H9 (cell line): ENCODE measurements at regions not wholly inside any gene's neighbourhood (a gene's known extent, or its start where the extent isn't known, plus 50 kb on each side); places are given as distances from the start of the nearest gene placed in this dataset.

Experiments used
- DNase-seq: peaks from one replicate; pipeline ENCODE4 v3.0.0-alpha.2; 2017
- H2AFZ ChIP-seq: one replicate; pipeline ENCODE4 v1.6.1; 2013; ENCODE audit warnings: mild to moderate bottlenecking, low read length, control low read depth, moderate library complexity
- H2AK5ac ChIP-seq: 2 replicates; pipeline ENCODE4 v1.6.1; 2013; ENCODE audit warnings: low read length, control low read depth, mixed read lengths; ENCODE audit not compliant: insufficient read length
- H2BK120ac ChIP-seq: one replicate; pipeline ENCODE4 v1.6.1; 2013; ENCODE audit warnings: low read depth, mild to moderate bottlenecking, low read length, control low read depth, inconsistent platforms; ENCODE audit not compliant: poor library complexity, severe bottlenecking
- H2BK12ac ChIP-seq: 2 replicates; pipeline ENCODE4 v1.6.1; 2013; ENCODE audit warnings: low read length, control low read depth, mixed read lengths, low read depth; ENCODE audit not compliant: insufficient read length
- H2BK15ac ChIP-seq: 2 replicates; pipeline ENCODE4 v1.6.1; 2013; ENCODE audit warnings: low read depth, low read length, control low read depth
- H2BK20ac ChIP-seq: one replicate; pipeline ENCODE4 v1.6.1; 2013; ENCODE audit warnings: low read depth, mild to moderate bottlenecking, low read length, control low read depth, inconsistent platforms; ENCODE audit not compliant: poor library complexity, severe bottlenecking
- H2BK5ac ChIP-seq: 2 replicates; pipeline ENCODE4 v1.6.1; 2013; ENCODE audit warnings: low read length, control low read depth, mixed read lengths; ENCODE audit not compliant: insufficient read length
- H3K14ac ChIP-seq: 2 replicates; pipeline ENCODE4 v1.6.1; 2013; ENCODE audit warnings: low read length, control low read depth; ENCODE audit not compliant: insufficient read depth
- H3K18ac ChIP-seq: 2 replicates; pipeline ENCODE4 v1.6.1; 2013; ENCODE audit warnings: low read depth, mild to moderate bottlenecking, mixed read lengths, low read length, control low read depth; ENCODE audit not compliant: insufficient read length
- H3K23ac ChIP-seq: 2 replicates; pipeline ENCODE4 v1.6.1; 2013; ENCODE audit warnings: low read length, control low read depth, mixed read lengths, low read depth; ENCODE audit not compliant: insufficient read length
- H3K23me2 ChIP-seq: 2 replicates; pipeline ENCODE4 v1.6.1; 2013; ENCODE audit warnings: low read depth, mild to moderate bottlenecking, mixed read lengths, low read length, control low read depth; ENCODE audit not compliant: insufficient read length, poor library complexity, severe bottlenecking
- H3K27ac ChIP-seq: 2 replicates; pipeline ENCODE4 v1.5.1; 2013; ENCODE audit warnings: low read length, control low read depth, mixed read lengths, low read depth; ENCODE audit not compliant: insufficient read length
- H3K27me3 ChIP-seq: 2 replicates; pipeline ENCODE4 v1.6.1; 2013; ENCODE audit warnings: low read length, control low read depth, inconsistent platforms; ENCODE audit not compliant: insufficient read depth
- H3K4ac ChIP-seq: 2 replicates; pipeline ENCODE4 v1.6.1; 2013; ENCODE audit warnings: low read depth, mild to moderate bottlenecking, control low read depth, inconsistent platforms, low read length, moderate library complexity
- H3K4me1 ChIP-seq: 2 replicates; pipeline ENCODE4 v1.6.1; 2013; ENCODE audit warnings: low read length, control low read depth, inconsistent platforms; ENCODE audit not compliant: insufficient read depth
- H3K4me2 ChIP-seq: 2 replicates; pipeline ENCODE4 v1.6.1; 2013; ENCODE audit warnings: low read length, control low read depth, mixed read lengths; ENCODE audit not compliant: insufficient read length, insufficient read depth
- H3K56ac ChIP-seq: 2 replicates; pipeline ENCODE4 v1.6.1; 2013; ENCODE audit warnings: low read depth, mild to moderate bottlenecking, mixed read lengths, low read length, control low read depth; ENCODE audit not compliant: insufficient read length
- H3K79me1 ChIP-seq: 2 replicates; pipeline ENCODE4 v1.6.1; 2013; ENCODE audit warnings: low read depth, mild to moderate bottlenecking, moderate library complexity, low read length, control low read depth, inconsistent platforms; ENCODE audit not compliant: insufficient read depth, poor library complexity, severe bottlenecking
- H3K79me2 ChIP-seq: 2 replicates; pipeline ENCODE4 v1.6.1; 2013; ENCODE audit warnings: low read length, control low read depth, inconsistent platforms; ENCODE audit not compliant: insufficient read depth
- H3K9ac ChIP-seq: 2 replicates; pipeline ENCODE4 v1.6.1; 2013; ENCODE audit warnings: low read length, control low read depth, mixed read lengths; ENCODE audit not compliant: insufficient read length; ENCODE audit errors: extremely low read depth
- H3K9me3 ChIP-seq: one replicate; pipeline ENCODE4 v1.6.1; 2013; ENCODE audit warnings: low read depth, low read length, inconsistent platforms; ENCODE audit not compliant: control insufficient read depth
- H3T11ph ChIP-seq: one replicate; pipeline ENCODE4 v1.6.1; 2013; ENCODE audit warnings: mild to moderate bottlenecking, low read length, control low read depth, inconsistent platforms
- H4K20me1 ChIP-seq: one replicate; pipeline ENCODE4 v1.6.1; 2013; ENCODE audit not compliant: control insufficient read depth, insufficient read length, insufficient read depth
- H4K5ac ChIP-seq: 2 replicates; pipeline ENCODE4 v1.6.1; 2013; ENCODE audit warnings: low read depth, mild to moderate bottlenecking, mixed read lengths, low read length, control low read depth; ENCODE audit not compliant: insufficient read length
- H4K8ac ChIP-seq: replicated peaks from 2 replicates; pipeline ENCODE4 v1.6.1; 2013; ENCODE audit warnings: low read length, control low read depth, mixed read lengths, low read depth; ENCODE audit not compliant: insufficient read length
- H4K91ac ChIP-seq: 2 replicates; pipeline ENCODE4 v1.6.1; 2013; ENCODE audit warnings: low read depth, mild to moderate bottlenecking, moderate library complexity, mixed read lengths, low read length, control low read depth; ENCODE audit not compliant: insufficient read length
- H3K27ac Mint-ChIP-seq, 3 experiments: 2 replicates in 2 of 3; 3 replicates in 1 of 3; pipeline ENCODE4 v1.8.0; 2020 to 2021; ENCODE audit warnings: mixed read lengths in 3 of 3, mild to moderate bottlenecking in 1 of 3, moderate library complexity in 1 of 3
- H3K27me3 Mint-ChIP-seq: 2 replicates; pipeline ENCODE4 v1.8.0; 2021; ENCODE audit warnings: low read depth, mild to moderate bottlenecking, moderate library complexity, mixed read lengths
- H3K36me3 Mint-ChIP-seq, 3 experiments: 2 replicates in 2 of 3; 3 replicates in 1 of 3; pipeline ENCODE4 v1.8.0; 2020 to 2021; ENCODE audit warnings: low read depth in 3 of 3, mixed read lengths in 3 of 3; ENCODE audit not compliant: insufficient read depth in 1 of 3
- H3K4me1 Mint-ChIP-seq, 2 experiments: 2 replicates each; pipeline ENCODE4 v1.8.0; 2020; ENCODE audit warnings: mixed read lengths in 2 of 2
- H3K4me3 Mint-ChIP-seq, 2 experiments: 2 replicates in 1 of 2; 3 replicates in 1 of 2; pipeline ENCODE4 v1.8.0; 2020 to 2021; ENCODE audit warnings: mild to moderate bottlenecking in 2 of 2, mixed read lengths in 2 of 2, moderate library complexity in 1 of 2
- H3K9me3 Mint-ChIP-seq, 2 experiments: 2 replicates in 1 of 2; 3 replicates in 1 of 2; pipeline ENCODE4 v1.8.0; 2020; ENCODE audit warnings: mild to moderate bottlenecking in 2 of 2, mixed read lengths in 2 of 2, moderate library complexity in 1 of 2
- WGBS: extraction: QIAGEN DNeasy Blood & Tissue Kit; methylation state at CpG from one replicate; pipeline ENCODE4 v1.1.7; 2013; ENCODE audit warnings: missing lambda C conversion rate, low lambda C conversion rate, mixed read lengths; ENCODE audit not compliant: insufficient read length; ENCODE audit errors: extremely low coverage; 5-methylcytosine and 5-hydroxymethylcytosine counted together
- TF ChIP-seq, protein P1 (sequence below): fragments of 200-600 bp; sonication (generic); conservative IDR thresholded peaks from 3 replicates; pipeline ENCODE4 v1.8.0; 2021; ENCODE audit warnings: antibody characterized with exemption, mild to moderate bottlenecking

GRCh38 chr1:178580096-178580495 is 67.2 kb downstream of the TEX35 start:
- no peak overlapping the region for H2BK15ac ChIP-seq
- H3K27me3 Mint-ChIP-seq, result peaks cover 5% of the 10 kb centered on the region; the same call in 1 of the 2 replicates
- peaks cover 52 to 62% of the 10 kb centered on the region in 2 experiments for H3K4me1 Mint-ChIP-seq
- no peak overlapping the region for H3T11ph ChIP-seq
- H2AFZ ChIP-seq, result no peak overlapping the region
- whole genome bisulfite sequencing, result no CpG with 5 or more reads among the region's 5 CpGs
- H2BK20ac ChIP-seq, result no peak overlapping the region
- H3K4ac ChIP-seq, result no peak overlapping the region
- peaks cover 9% of the 10 kb centered on the region; the same call in 1 of the 2 replicates for H3K4me1 ChIP-seq
- TF ChIP-seq, protein P1, sequence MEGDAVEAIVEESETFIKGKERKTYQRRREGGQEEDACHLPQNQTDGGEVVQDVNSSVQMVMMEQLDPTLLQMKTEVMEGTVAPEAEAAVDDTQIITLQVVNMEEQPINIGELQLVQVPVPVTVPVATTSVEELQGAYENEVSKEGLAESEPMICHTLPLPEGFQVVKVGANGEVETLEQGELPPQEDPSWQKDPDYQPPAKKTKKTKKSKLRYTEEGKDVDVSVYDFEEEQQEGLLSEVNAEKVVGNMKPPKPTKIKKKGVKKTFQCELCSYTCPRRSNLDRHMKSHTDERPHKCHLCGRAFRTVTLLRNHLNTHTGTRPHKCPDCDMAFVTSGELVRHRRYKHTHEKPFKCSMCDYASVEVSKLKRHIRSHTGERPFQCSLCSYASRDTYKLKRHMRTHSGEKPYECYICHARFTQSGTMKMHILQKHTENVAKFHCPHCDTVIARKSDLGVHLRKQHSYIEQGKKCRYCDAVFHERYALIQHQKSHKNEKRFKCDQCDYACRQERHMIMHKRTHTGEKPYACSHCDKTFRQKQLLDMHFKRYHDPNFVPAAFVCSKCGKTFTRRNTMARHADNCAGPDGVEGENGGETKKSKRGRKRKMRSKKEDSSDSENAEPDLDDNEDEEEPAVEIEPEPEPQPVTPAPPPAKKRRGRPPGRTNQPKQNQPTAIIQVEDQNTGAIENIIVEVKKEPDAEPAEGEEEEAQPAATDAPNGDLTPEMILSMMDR, result no peak
- H3K23me2 ChIP-seq, result no peaks in the 10 kb centered on the region
- no peak overlapping the region for H3K14ac ChIP-seq
- no peak for DNase-seq
- no peaks in the 10 kb centered on the region for H3K9me3 Mint-ChIP-seq
- H3K4me2 ChIP-seq, result no peak overlapping the region
- H3K79me1 ChIP-seq, result no peaks in the 10 kb centered on the region
- H3K36me3 Mint-ChIP-seq, result no peaks in the 10 kb centered on the region
- H3K27me3 ChIP-seq, result no peaks in the 10 kb centered on the region
- H3K9ac ChIP-seq, result no peak overlapping the region
- no peak overlapping the region for H4K8ac ChIP-seq
- no peak overlapping the region for H3K23ac ChIP-seq
- H3K27ac ChIP-seq, result no peak overlapping the region
- no peaks in the 10 kb centered on the region for H3K79me2 ChIP-seq
- no peak overlapping the region for H3K18ac ChIP-seq
- no peak overlapping the region for H4K5ac ChIP-seq
- H2BK120ac ChIP-seq, result no peak overlapping the region
- no peak overlapping the region for H3K56ac ChIP-seq
- H4K91ac ChIP-seq, result no peak overlapping the region
- no peak overlapping the region for H2AK5ac ChIP-seq
- peak overlapping the region in 1 of 2 experiments; percentile 54; a peak in 1 of 5 replicates for H3K4me3 Mint-ChIP-seq
- no peak overlapping the region for H2BK12ac ChIP-seq
- no peaks in the 10 kb centered on the region for H3K9me3 ChIP-seq
- no peaks in the 10 kb centered on the region for H4K20me1 ChIP-seq
- no peak overlapping the region for H2BK5ac ChIP-seq
- peak overlapping the region in 1 of 3 experiments; percentile 62; a peak in 1 of 7 replicates for H3K27ac Mint-ChIP-seq
